ENCODE measurements at regions not wholly inside any gene's neighbourhood (a gene's known extent, or its start where the extent isn't known, plus 50 kb on each side); places are given as distances from the start of the nearest gene placed in this dataset.

DNA sequence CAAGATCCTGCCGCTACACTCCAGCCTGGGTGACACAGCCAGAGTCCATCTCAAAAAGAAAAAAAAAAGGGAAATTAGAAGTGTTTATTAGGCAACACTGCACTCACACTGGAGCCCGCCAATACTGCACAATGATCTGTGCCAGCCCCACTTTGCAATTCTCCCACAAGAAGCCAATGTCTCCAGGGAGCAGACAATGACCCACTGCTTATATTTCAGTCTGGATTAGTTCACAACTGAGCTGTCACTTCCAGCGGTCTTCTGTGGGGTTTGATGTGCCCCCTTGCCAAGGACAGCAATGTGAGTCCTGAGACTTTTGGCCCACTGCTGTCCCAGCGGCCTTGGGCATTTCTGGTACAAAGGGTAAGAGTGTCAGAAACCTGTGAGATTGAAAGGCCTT is 85.6 kb upstream of the PPM1B start:
- no TSS peak for BruUV-seq (replicated peaks)
- TF ChIP-seq CTCF (conservative IDR thresholded peaks at IDR 0.05; ENCODE audit: low read length) (no peak), EZH2phosphoT487 (IDR thresholded peaks at IDR 0.05; ENCODE audit: borderline replicate concordance, low read depth, low read length) (no peak)
- H3K9me3 ChIP-seq (ENCODE audit: low read length) = no peaks in the 10 kb centered on the region

DNA sequence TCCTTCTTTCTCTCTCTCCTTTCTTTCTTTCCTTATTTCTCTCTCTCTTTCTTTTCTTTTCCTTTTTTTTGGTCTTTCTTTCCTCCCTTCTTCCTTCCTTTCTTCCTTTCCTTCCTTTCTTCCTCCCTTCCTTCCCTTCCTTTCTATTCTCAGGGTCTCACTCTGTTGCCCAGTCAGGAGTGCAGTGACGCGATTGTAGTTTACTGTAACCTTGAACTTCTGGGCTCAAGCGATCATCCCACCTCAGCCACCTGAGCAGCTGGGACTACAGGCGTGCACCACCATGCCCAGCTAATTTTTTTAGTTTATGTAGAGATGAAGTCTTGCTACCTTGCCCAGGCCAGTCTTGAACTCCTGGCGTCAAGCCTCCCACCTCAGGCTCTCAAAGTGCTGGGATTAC is 83.8 kb upstream of the PPM1B start:
- POLR2A ChIA-PET = interaction anchor here (0.9 kb wide), 1 partner anchor 291 kb away, joined by 3 read pairs; no protein-coding TSS in a partner anchor
- no peak overlapping the region for H2AFZ ChIP-seq (ENCODE audit: low read length)
- no TSS peak for BruUV-seq (replicated peaks)
- H3K4me2 ChIP-seq (ENCODE audit: low read length) = no peak overlapping the region
- no peak for TF ChIP-seq CTCF (conservative IDR thresholded peaks at IDR 0.05; ENCODE audit: low read length)
- no peak for TF ChIP-seq EZH2phosphoT487 (IDR thresholded peaks at IDR 0.05; ENCODE audit: borderline replicate concordance, low read depth, low read length)
- no peaks in the 10 kb centered on the region for H4K20me1 ChIP-seq (ENCODE audit: insufficient read depth, low read length)
- no peak for DNase-seq (ENCODE audit: low spot score)
- no peak overlapping the region for H3K27ac ChIP-seq (ENCODE audit: low read depth, low read length, poor library complexity, severe bottlenecking)
- no peaks in the 10 kb centered on the region for H3K36me3 ChIP-seq (ENCODE audit: insufficient read depth, low read length)
- no peaks in the 10 kb centered on the region for H3K9me2 ChIP-seq (ENCODE audit: insufficient read depth, low read length)
- CTCF ChIA-PET (ENCODE audit: unreplicated experiment) = no interaction called here
- H3K4me3 ChIP-seq (ENCODE audit: low read depth, low read length, poor library complexity, severe bottlenecking) = no peak overlapping the region
- H3K9me3 ChIP-seq (ENCODE audit: low read length) = no peaks in the 10 kb centered on the region
- no peaks in the 10 kb centered on the region for H3K79me2 ChIP-seq (ENCODE audit: insufficient read depth, low read depth, low read length)
- intact Hi-C loops (cut with micrococcal nuclease; ENCODE audit: unreplicated experiment) = loop anchor here (5.0 kb wide), 1 partner anchor 257 kb away; no protein-coding TSS in a partner anchor
- H3K4me1 ChIP-seq (ENCODE audit: insufficient read depth, low read length, poor library complexity, severe bottlenecking) = peaks cover 8% of the 10 kb centered on the region

More for the DNA sequence above, 85.6 kb upstream of the PPM1B start:
- Histone ChIP-seq H3K79me2 (ENCODE audit: insufficient read depth, low read depth, low read length) (no peaks in the 10 kb centered on the region), H3K4me1 (ENCODE audit: insufficient read depth, low read length, poor library complexity, severe bottlenecking) (peaks cover 8% of the 10 kb centered on the region), H3K27ac (ENCODE audit: low read depth, low read length, poor library complexity, severe bottlenecking) (no peak overlapping the region), H3K36me3 (ENCODE audit: insufficient read depth, low read length) (no peaks in the 10 kb centered on the region), H3K4me2 (ENCODE audit: low read length) (no peak overlapping the region), H3K4me3 (ENCODE audit: low read depth, low read length, poor library complexity, severe bottlenecking) (no peak overlapping the region), H2AFZ (ENCODE audit: low read length) (no peak overlapping the region), H3K9me2 (ENCODE audit: insufficient read depth, low read length) (no peaks in the 10 kb centered on the region), H4K20me1 (ENCODE audit: insufficient read depth, low read length) (no peaks in the 10 kb centered on the region)
- ChIA-PET POLR2A (interaction anchor here (0.7 kb wide), 2 partner anchors 9 to 815 kb away, joined by 4 read pairs; no protein-coding TSS in a partner anchor), CTCF (ENCODE audit: unreplicated experiment) (no interaction called here)
- intact Hi-C loops (cut with micrococcal nuclease; ENCODE audit: unreplicated experiment) = no loop called here
- no peak for DNase-seq (ENCODE audit: low spot score)

- no peaks in the 10 kb centered on the region for H3K36me3 ChIP-seq (ENCODE audit: insufficient read depth, low read length)
- no peaks in the 10 kb centered on the region for H4K20me1 ChIP-seq (ENCODE audit: insufficient read depth, low read length)
- intact Hi-C loops (cut with micrococcal nuclease; ENCODE audit: unreplicated experiment) = loop anchor here (1.0 to 5.0 kb wide), 6 partner anchors 42 to 393 kb away; partner anchors contain the start of gene PPM1B
- no peak overlapping the region for H2AFZ ChIP-seq (ENCODE audit: low read length)
- no TSS peak for BruUV-seq (replicated peaks)
- H3K4me3 ChIP-seq (ENCODE audit: low read depth, low read length, poor library complexity, severe bottlenecking) = no peak overlapping the region
- H3K9me3 ChIP-seq (ENCODE audit: low read length) = no peaks in the 10 kb centered on the region
- ChIA-PET CTCF (ENCODE audit: unreplicated experiment) (interaction anchor here (1.0 kb wide), 1 partner anchor 46 kb away, joined by 3 read pairs; no protein-coding TSS in a partner anchor), POLR2A (no interaction called here)
- peaks cover 26% of the 10 kb centered on the region for H3K4me1 ChIP-seq (ENCODE audit: insufficient read depth, low read length, poor library complexity, severe bottlenecking)
- H3K27ac ChIP-seq (ENCODE audit: low read depth, low read length, poor library complexity, severe bottlenecking) = no peak overlapping the region
- no peak overlapping the region for H3K4me2 ChIP-seq (ENCODE audit: low read length)
- H3K9me2 ChIP-seq (ENCODE audit: insufficient read depth, low read length) = no peaks in the 10 kb centered on the region
- TF ChIP-seq CTCF (conservative IDR thresholded peaks at IDR 0.05; ENCODE audit: low read length) (no peak), EZH2phosphoT487 (IDR thresholded peaks at IDR 0.05; ENCODE audit: borderline replicate concordance, low read depth, low read length) (no peak)
- no peak for DNase-seq (ENCODE audit: low spot score)
- no peaks in the 10 kb centered on the region for H3K79me2 ChIP-seq (ENCODE audit: insufficient read depth, low read depth, low read length)
Measured at GRCh38 chr2:44086629-44087028, 82.0 kb upstream of the PPM1B start.

All from OCI-LY7 (cell line).